Kidney capillary endothelial cell (primary cell): ENCODE measurements at regions not wholly inside any gene's neighbourhood (a gene's known extent, or its start where the extent isn't known, plus 50 kb on each side); places are given as distances from the start of the nearest gene placed in this dataset.

Source experiments
- DNase-seq: peaks from one replicate; pipeline ENCODE4 v3.0.0-alpha.2; 2018; ENCODE audit warnings: low spot score

- DNase-seq: no peak
Measured at GRCh38 chr2:181114021-181114420, 133.6 kb downstream of the UBE2E3 start.

GRCh38 chr2:181116261-181116660, 135.9 kb downstream of the UBE2E3 start:
- no peak for DNase-seq

GRCh38 chr2:181117206-181117925, 137.0 kb downstream of the UBE2E3 start:
- no peak for DNase-seq

- DNase-seq: no peak
Measured at GRCh38 chr2:181120625-181121024, 140.2 kb downstream of the UBE2E3 start.

- no peak for DNase-seq
Measured at GRCh38 chr2:181121996-181122395, 141.6 kb downstream of the UBE2E3 start.

- no peak for DNase-seq
Measured at GRCh38 chr2:181122601-181123000, 142.2 kb downstream of the UBE2E3 start.

- DNase-seq: peak; percentile 67
Measured at GRCh38 chr2:181123798-181124231, 143.4 kb downstream of the UBE2E3 start.

- peak; percentile 6 for DNase-seq
Measured at GRCh38 chr2:181124497-181124896, 144.1 kb downstream of the UBE2E3 start.

GRCh38 chr2:181125359-181125758, 145.0 kb downstream of the UBE2E3 start:
- no peak for DNase-seq

- no peak for DNase-seq
Measured at GRCh38 chr2:181126311-181126868, 146.0 kb downstream of the UBE2E3 start.

- no peak for DNase-seq
Measured at GRCh38 chr2:181128199-181128598, 147.8 kb downstream of the UBE2E3 start.

- DNase-seq: no peak
Measured at GRCh38 chr2:181129364-181130056, 149.1 kb downstream of the UBE2E3 start.

GRCh38 chr2:181130686-181131085, 150.3 kb downstream of the UBE2E3 start:
- no peak for DNase-seq

GRCh38 chr2:181131584-181131983, 151.2 kb downstream of the UBE2E3 start:
- DNase-seq: no peak

GRCh38 chr2:181138816-181139215, 158.4 kb downstream of the UBE2E3 start:
- DNase-seq: no peak

- DNase-seq: no peak
Measured at GRCh38 chr2:181139831-181140230, 159.4 kb downstream of the UBE2E3 start.

GRCh38 chr2:181140414-181140813, 160.0 kb downstream of the UBE2E3 start:
- DNase-seq: no peak

GRCh38 chr2:181140928-181141327, 160.5 kb downstream of the UBE2E3 start:
- no peak for DNase-seq

- no peak for DNase-seq
Measured at GRCh38 chr2:181141676-181142075, 161.3 kb downstream of the UBE2E3 start.

- DNase-seq: no peak
Measured at GRCh38 chr2:181142514-181142913, 162.1 kb downstream of the UBE2E3 start.

- DNase-seq: no peak
Measured at GRCh38 chr2:181143790-181144300, 163.4 kb downstream of the UBE2E3 start.

GRCh38 chr2:181145645-181146044, 165.2 kb downstream of the UBE2E3 start:
- DNase-seq: no peak

- DNase-seq: no peak
Measured at GRCh38 chr2:181146171-181146570, 165.8 kb downstream of the UBE2E3 start.
